GM23338 (cell line): ENCODE measurements at regions not wholly inside any gene's neighbourhood (a gene's known extent, or its start where the extent isn't known, plus 50 kb on each side); places are given as distances from the start of the nearest gene placed in this dataset.

Experiments used
- ATAC-seq: fragments of 200-7000 bp; cut with Tn5 transposase; 3 replicates; pipeline ENCODE4 v1.9.1; 2020
- DNase-seq: peaks from one replicate; pipeline ENCODE4 v3.0.0-alpha.2; 2015; ENCODE audit warnings: low spot score
- H2AFZ ChIP-seq: fragments of 200-600 bp; sonication (generic); 2 replicates; pipeline ENCODE4 v1.8.0; 2016; ENCODE audit warnings: antibody characterized with exemption, mild to moderate bottlenecking, moderate library complexity
- H3F3A ChIP-seq: fragments of 200-600 bp; sonication (generic); replicated peaks from 2 replicates; pipeline ENCODE4 v1.8.0; 2017; ENCODE audit warnings: antibody characterized with exemption, mixed run types, low read depth
- H3K27ac ChIP-seq: fragments of 200-600 bp; sonication (generic); 2 replicates; pipeline ENCODE4 v1.6.1; 2016; ENCODE audit warnings: low read depth
- H3K27me3 ChIP-seq: fragments of 200-600 bp; sonication (generic); 2 replicates; pipeline ENCODE4 v1.8.0; 2016; ENCODE audit warnings: mild to moderate bottlenecking, mixed run types, moderate library complexity; ENCODE audit not compliant: insufficient read depth
- H3K36me3 ChIP-seq: fragments of 200-600 bp; sonication (generic); 2 replicates; pipeline ENCODE4 v1.8.0; 2016; ENCODE audit warnings: mild to moderate bottlenecking; ENCODE audit not compliant: insufficient read depth
- H3K4me1 ChIP-seq: fragments of 200-600 bp; sonication (generic); 2 replicates; pipeline ENCODE4 v1.8.0; 2016; ENCODE audit warnings: mild to moderate bottlenecking, moderate library complexity; ENCODE audit not compliant: insufficient read depth
- H3K4me2 ChIP-seq: fragments of 200-600 bp; sonication (generic); 2 replicates; pipeline ENCODE4 v1.7.1; 2017; ENCODE audit warnings: mixed run types
- H3K4me3 ChIP-seq: fragments of 200-600 bp; sonication (generic); 2 replicates; pipeline ENCODE4 v1.6.1; 2016; ENCODE audit warnings: mixed run types
- H3K79me2 ChIP-seq: fragments of 200-600 bp; sonication (generic); replicated peaks from 2 replicates; pipeline ENCODE4 v1.8.0; 2017; ENCODE audit warnings: mild to moderate bottlenecking; ENCODE audit not compliant: insufficient read depth
- H3K9me2 ChIP-seq: fragments of 200-600 bp; sonication (generic); 2 replicates; pipeline ENCODE4 v1.8.0; 2017; ENCODE audit not compliant: insufficient read depth
- H4K20me1 ChIP-seq: fragments of 200-600 bp; sonication (generic); replicated peaks from 2 replicates; pipeline ENCODE4 v1.8.0; 2017; ENCODE audit warnings: mild to moderate bottlenecking; ENCODE audit not compliant: insufficient read depth
- H3K27ac Mint-ChIP-seq: 2 replicates; pipeline ENCODE4 v1.8.0; 2020; ENCODE audit warnings: inconsistent platforms, mild to moderate bottlenecking, moderate library complexity, mixed read lengths
- H3K27me3 Mint-ChIP-seq: 3 replicates; pipeline ENCODE4 v1.8.0; 2022; ENCODE audit warnings: low read depth, mild to moderate bottlenecking, moderate library complexity, mixed read lengths, inconsistent platforms; ENCODE audit not compliant: insufficient read depth, poor library complexity
- H3K36me3 Mint-ChIP-seq: 3 replicates; pipeline ENCODE4 v1.8.0; 2021; ENCODE audit warnings: low read depth, mild to moderate bottlenecking, inconsistent platforms, moderate library complexity, mixed read lengths
- H3K4me1 Mint-ChIP-seq: 3 replicates; pipeline ENCODE4 v1.8.0; 2020; ENCODE audit warnings: mild to moderate bottlenecking, inconsistent platforms, mixed read lengths
- H3K4me3 Mint-ChIP-seq: 3 replicates; pipeline ENCODE4 v1.8.0; 2021; ENCODE audit warnings: moderate library complexity, mild to moderate bottlenecking, inconsistent platforms, mixed read lengths
- H3K9me3 Mint-ChIP-seq: 3 replicates; pipeline ENCODE4 v1.8.0; 2020; ENCODE audit warnings: moderate library complexity, mild to moderate bottlenecking, inconsistent platforms, mixed read lengths
- EZH2 ChIP-seq: fragments of 200-600 bp; sonication (generic); IDR thresholded peaks from one replicate; pipeline ENCODE4 v1.8.0; 2017; ENCODE audit warnings: antibody characterized with exemption, mild to moderate bottlenecking, low read depth; ENCODE audit not compliant: unreplicated experiment
- EZH2phosphoT487 ChIP-seq: fragments of 200-600 bp; sonication (generic); IDR thresholded peaks from one replicate; pipeline ENCODE4 v1.8.1; 2018; ENCODE audit warnings: antibody characterized with exemption; ENCODE audit not compliant: unreplicated experiment
- NANOG ChIP-seq: IDR thresholded peaks from 2 replicates; pipeline ENCODE4 v1.6.1; 2016; ENCODE audit warnings: antibody characterized with exemption, borderline replicate concordance
- POLR2AphosphoS5 ChIP-seq: IDR thresholded peaks from 2 replicates; pipeline ENCODE4 v1.6.1; 2016; ENCODE audit warnings: antibody characterized with exemption, low read depth
- STAT1 ChIP-seq: IDR thresholded peaks from one replicate; pipeline ENCODE4 v1.6.1; 2016; ENCODE audit warnings: antibody characterized with exemption; ENCODE audit not compliant: unreplicated experiment
- ZNF114 ChIP-seq: fragments of 250-450 bp; sonication (Bioruptor Pico); IDR thresholded peaks from 2 replicates; pipeline ENCODE4 v1.5.0; 2020; ENCODE audit warnings: mild to moderate bottlenecking, moderate library complexity
- TF ChIP-seq, protein P1 (sequence below): fragments of 250-450 bp; sonication (Bioruptor Pico); IDR thresholded peaks from 2 replicates; pipeline ENCODE4 v1.5.0; 2020; ENCODE audit warnings: mild to moderate bottlenecking, moderate library complexity
- TF ChIP-seq, protein P2 (sequence below): IDR thresholded peaks from 2 replicates; pipeline ENCODE4 v1.6.1; 2016; ENCODE audit warnings: antibody characterized with exemption
- TF ChIP-seq, protein P3 (sequence below), 2 experiments: fragments of 200-600 bp in 1 of 2; sonication (generic) in 1 of 2; conservative IDR thresholded peaks; 2 replicates each; pipeline versions ENCODE4 v1.5.1 to v1.6.1; 2016 to 2017; ENCODE audit warnings: antibody characterized with exemption in 2 of 2, low read depth in 2 of 2, mild to moderate bottlenecking in 2 of 2, moderate library complexity in 1 of 2
- TF ChIP-seq, protein P4 (sequence below): IDR thresholded peaks from one replicate; pipeline ENCODE4 v1.6.1; 2018; ENCODE audit warnings: antibody characterized with exemption; ENCODE audit not compliant: unreplicated experiment

GRCh38 chr4:155114790-155115189, 93.6 kb upstream of the NPY2R start:
- Mint-ChIP-seq H3K27me3 (no peaks in the 10 kb centered on the region), H3K4me3 (no peak overlapping the region), H3K36me3 (peaks cover 60% of the 10 kb centered on the region), H3K27ac (no peak overlapping the region), H3K9me3 (peaks cover 78% of the 10 kb centered on the region), H3K4me1 (no peaks in the 10 kb centered on the region)
- TF ChIP-seq, protein P1, sequence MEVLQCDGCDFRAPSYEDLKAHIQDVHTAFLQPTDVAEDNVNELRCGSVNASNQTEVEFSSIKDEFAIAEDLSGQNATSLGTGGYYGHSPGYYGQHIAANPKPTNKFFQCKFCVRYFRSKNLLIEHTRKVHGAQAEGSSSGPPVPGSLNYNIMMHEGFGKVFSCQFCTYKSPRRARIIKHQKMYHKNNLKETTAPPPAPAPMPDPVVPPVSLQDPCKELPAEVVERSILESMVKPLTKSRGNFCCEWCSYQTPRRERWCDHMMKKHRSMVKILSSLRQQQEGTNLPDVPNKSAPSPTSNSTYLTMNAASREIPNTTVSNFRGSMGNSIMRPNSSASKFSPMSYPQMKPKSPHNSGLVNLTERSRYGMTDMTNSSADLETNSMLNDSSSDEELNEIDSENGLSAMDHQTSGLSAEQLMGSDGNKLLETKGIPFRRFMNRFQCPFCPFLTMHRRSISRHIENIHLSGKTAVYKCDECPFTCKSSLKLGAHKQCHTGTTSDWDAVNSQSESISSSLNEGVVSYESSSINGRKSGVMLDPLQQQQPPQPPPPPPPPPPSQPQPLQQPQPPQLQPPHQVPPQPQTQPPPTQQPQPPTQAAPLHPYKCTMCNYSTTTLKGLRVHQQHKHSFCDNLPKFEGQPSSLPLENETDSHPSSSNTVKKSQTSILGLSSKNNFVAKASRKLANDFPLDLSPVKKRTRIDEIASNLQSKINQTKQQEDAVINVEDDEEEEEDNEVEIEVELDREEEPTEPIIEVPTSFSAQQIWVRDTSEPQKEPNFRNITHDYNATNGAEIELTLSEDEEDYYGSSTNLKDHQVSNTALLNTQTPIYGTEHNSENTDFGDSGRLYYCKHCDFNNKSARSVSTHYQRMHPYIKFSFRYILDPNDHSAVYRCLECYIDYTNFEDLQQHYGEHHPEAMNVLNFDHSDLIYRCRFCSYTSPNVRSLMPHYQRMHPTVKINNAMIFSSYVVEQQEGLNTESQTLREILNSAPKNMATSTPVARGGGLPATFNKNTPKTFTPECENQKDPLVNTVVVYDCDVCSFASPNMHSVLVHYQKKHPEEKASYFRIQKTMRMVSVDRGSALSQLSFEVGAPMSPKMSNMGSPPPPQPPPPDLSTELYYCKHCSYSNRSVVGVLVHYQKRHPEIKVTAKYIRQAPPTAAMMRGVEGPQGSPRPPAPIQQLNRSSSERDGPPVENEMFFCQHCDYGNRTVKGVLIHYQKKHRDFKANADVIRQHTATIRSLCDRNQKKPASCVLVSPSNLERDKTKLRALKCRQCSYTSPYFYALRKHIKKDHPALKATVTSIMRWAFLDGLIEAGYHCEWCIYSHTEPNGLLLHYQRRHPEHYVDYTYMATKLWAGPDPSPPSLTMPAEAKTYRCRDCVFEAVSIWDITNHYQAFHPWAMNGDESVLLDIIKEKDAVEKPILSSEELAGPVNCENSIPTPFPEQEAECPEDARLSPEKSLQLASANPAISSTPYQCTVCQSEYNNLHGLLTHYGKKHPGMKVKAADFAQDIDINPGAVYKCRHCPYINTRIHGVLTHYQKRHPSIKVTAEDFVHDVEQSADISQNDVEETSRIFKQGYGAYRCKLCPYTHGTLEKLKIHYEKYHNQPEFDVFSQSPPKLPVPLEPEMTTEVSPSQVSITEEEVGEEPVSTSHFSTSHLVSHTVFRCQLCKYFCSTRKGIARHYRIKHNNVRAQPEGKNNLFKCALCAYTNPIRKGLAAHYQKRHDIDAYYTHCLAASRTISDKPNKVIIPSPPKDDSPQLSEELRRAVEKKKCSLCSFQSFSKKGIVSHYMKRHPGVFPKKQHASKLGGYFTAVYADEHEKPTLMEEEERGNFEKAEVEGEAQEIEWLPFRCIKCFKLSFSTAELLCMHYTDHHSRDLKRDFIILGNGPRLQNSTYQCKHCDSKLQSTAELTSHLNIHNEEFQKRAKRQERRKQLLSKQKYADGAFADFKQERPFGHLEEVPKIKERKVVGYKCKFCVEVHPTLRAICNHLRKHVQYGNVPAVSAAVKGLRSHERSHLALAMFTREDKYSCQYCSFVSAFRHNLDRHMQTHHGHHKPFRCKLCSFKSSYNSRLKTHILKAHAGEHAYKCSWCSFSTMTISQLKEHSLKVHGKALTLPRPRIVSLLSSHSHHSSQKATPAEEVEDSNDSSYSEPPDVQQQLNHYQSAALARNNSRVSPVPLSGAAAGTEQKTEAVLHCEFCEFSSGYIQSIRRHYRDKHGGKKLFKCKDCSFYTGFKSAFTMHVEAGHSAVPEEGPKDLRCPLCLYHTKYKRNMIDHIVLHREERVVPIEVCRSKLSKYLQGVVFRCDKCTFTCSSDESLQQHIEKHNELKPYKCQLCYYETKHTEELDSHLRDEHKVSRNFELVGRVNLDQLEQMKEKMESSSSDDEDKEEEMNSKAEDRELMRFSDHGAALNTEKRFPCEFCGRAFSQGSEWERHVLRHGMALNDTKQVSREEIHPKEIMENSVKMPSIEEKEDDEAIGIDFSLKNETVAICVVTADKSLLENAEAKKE (CRISPR knock-in tag) = no peak
- TF ChIP-seq, protein P2, sequence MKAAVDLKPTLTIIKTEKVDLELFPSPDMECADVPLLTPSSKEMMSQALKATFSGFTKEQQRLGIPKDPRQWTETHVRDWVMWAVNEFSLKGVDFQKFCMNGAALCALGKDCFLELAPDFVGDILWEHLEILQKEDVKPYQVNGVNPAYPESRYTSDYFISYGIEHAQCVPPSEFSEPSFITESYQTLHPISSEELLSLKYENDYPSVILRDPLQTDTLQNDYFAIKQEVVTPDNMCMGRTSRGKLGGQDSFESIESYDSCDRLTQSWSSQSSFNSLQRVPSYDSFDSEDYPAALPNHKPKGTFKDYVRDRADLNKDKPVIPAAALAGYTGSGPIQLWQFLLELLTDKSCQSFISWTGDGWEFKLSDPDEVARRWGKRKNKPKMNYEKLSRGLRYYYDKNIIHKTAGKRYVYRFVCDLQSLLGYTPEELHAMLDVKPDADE = no peak
- TF ChIP-seq ZNF114 (CRISPR knock-in tag) (no peak), NANOG (no peak), POLR2AphosphoS5 (no peak), EZH2phosphoT487 (no peak), EZH2 (no peak), STAT1 (no peak)
- TF ChIP-seq, protein P3, sequence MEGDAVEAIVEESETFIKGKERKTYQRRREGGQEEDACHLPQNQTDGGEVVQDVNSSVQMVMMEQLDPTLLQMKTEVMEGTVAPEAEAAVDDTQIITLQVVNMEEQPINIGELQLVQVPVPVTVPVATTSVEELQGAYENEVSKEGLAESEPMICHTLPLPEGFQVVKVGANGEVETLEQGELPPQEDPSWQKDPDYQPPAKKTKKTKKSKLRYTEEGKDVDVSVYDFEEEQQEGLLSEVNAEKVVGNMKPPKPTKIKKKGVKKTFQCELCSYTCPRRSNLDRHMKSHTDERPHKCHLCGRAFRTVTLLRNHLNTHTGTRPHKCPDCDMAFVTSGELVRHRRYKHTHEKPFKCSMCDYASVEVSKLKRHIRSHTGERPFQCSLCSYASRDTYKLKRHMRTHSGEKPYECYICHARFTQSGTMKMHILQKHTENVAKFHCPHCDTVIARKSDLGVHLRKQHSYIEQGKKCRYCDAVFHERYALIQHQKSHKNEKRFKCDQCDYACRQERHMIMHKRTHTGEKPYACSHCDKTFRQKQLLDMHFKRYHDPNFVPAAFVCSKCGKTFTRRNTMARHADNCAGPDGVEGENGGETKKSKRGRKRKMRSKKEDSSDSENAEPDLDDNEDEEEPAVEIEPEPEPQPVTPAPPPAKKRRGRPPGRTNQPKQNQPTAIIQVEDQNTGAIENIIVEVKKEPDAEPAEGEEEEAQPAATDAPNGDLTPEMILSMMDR (conservative IDR thresholded peaks at IDR 0.05; ENCODE audit: low read depth in 2 of 2) = no peak
- TF ChIP-seq, protein P4, sequence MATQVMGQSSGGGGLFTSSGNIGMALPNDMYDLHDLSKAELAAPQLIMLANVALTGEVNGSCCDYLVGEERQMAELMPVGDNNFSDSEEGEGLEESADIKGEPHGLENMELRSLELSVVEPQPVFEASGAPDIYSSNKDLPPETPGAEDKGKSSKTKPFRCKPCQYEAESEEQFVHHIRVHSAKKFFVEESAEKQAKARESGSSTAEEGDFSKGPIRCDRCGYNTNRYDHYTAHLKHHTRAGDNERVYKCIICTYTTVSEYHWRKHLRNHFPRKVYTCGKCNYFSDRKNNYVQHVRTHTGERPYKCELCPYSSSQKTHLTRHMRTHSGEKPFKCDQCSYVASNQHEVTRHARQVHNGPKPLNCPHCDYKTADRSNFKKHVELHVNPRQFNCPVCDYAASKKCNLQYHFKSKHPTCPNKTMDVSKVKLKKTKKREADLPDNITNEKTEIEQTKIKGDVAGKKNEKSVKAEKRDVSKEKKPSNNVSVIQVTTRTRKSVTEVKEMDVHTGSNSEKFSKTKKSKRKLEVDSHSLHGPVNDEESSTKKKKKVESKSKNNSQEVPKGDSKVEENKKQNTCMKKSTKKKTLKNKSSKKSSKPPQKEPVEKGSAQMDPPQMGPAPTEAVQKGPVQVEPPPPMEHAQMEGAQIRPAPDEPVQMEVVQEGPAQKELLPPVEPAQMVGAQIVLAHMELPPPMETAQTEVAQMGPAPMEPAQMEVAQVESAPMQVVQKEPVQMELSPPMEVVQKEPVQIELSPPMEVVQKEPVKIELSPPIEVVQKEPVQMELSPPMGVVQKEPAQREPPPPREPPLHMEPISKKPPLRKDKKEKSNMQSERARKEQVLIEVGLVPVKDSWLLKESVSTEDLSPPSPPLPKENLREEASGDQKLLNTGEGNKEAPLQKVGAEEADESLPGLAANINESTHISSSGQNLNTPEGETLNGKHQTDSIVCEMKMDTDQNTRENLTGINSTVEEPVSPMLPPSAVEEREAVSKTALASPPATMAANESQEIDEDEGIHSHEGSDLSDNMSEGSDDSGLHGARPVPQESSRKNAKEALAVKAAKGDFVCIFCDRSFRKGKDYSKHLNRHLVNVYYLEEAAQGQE = no peak
- no peak overlapping the region for H3K4me2 ChIP-seq
- H3K36me3 ChIP-seq = peaks cover 3% of the 10 kb centered on the region; the same call in 1 of the 2 replicates
- H3K27me3 ChIP-seq = no peaks in the 10 kb centered on the region
- H3F3A ChIP-seq = no peaks in the 10 kb centered on the region
- no peak overlapping the region for H3K27ac ChIP-seq
- H3K9me2 ChIP-seq = no peaks in the 10 kb centered on the region; the same call in 1 of the 2 replicates
- no peak overlapping the region for H3K4me3 ChIP-seq
- H2AFZ ChIP-seq = no peak overlapping the region
- H3K79me2 ChIP-seq = no peaks in the 10 kb centered on the region
- no peaks in the 10 kb centered on the region for H3K4me1 ChIP-seq
- ATAC-seq (no peak), DNase-seq (no peak)
- no peaks in the 10 kb centered on the region for H4K20me1 ChIP-seq
